Neutrophil (primary cell): ENCODE measurements at regions not wholly inside any gene's neighbourhood (a gene's known extent, or its start where the extent isn't known, plus 50 kb on each side); places are given as distances from the start of the nearest gene placed in this dataset.
"Not testable (repeated sequence)": the region's sequence is repeated elsewhere in the genome, so short reads cannot be mapped to it uniquely, and the experiment has no call there.

ENCODE experiments used
- H3K27ac ChIP-seq: fragments of 200-600 bp; sonication (generic); 2 replicates; pipeline ENCODE4 v1.5.1; 2016; ENCODE audit warnings: mild to moderate bottlenecking, moderate library complexity
- H3K27me3 ChIP-seq: fragments of 200-600 bp; sonication (generic); 2 replicates; pipeline ENCODE4 v1.6.0; 2016; ENCODE audit warnings: mild to moderate bottlenecking
- H3K36me3 ChIP-seq: fragments of 200-600 bp; sonication (generic); 2 replicates; pipeline ENCODE4 v1.5.1; 2017
- H3K4me1 ChIP-seq, 2 experiments: fragments of 200-600 bp in 1 of 2; sonication (generic) in 1 of 2; 1 replicate in 1 of 2; 2 replicates in 1 of 2; pipeline versions ENCODE4 v1.5.1 to v1.6.1; 2013 to 2016; ENCODE audit warnings: low read depth in 1 of 2, low read length in 1 of 2, mild to moderate bottlenecking in 1 of 2, moderate library complexity in 1 of 2; ENCODE audit not compliant: control insufficient read depth in 1 of 2, insufficient read depth in 1 of 2
- H3K4me3 ChIP-seq, 2 experiments: fragments of 200-600 bp in 1 of 2; sonication (generic) in 1 of 2; 1 replicate in 1 of 2; 2 replicates in 1 of 2; pipeline ENCODE4 v1.5.1; 2013 to 2016; ENCODE audit warnings: low read depth in 1 of 2, low read length in 1 of 2, mild to moderate bottlenecking in 1 of 2, moderate library complexity in 1 of 2
- H3K9me3 ChIP-seq: fragments of 200-600 bp; sonication (generic); 2 replicates; pipeline ENCODE4 v1.5.1; 2016
- CTCF ChIP-seq: fragments of 200-600 bp; sonication (generic); IDR thresholded peaks from 2 replicates; pipeline ENCODE4 v1.5.1; 2016; ENCODE audit warnings: antibody characterized with exemption

GRCh38 chr12:131432532-131433260 lies 278.2 kb upstream of the SFSWAP start:
- Histone ChIP-seq H3K27ac (no peak overlapping the region), H3K27me3 (peaks cover 57% of the 10 kb centered on the region), H3K4me3 (no peak overlapping the region), H3K9me3 (no peaks in the 10 kb centered on the region), H3K36me3 (no peaks in the 10 kb centered on the region), H3K4me1 (no peaks in the 10 kb centered on the region)
- TF ChIP-seq CTCF, result no peak

GRCh38 chr12:131434208-131435125 lies 276.4 kb upstream of the SFSWAP start:
- TF ChIP-seq CTCF, result no peak
- H3K36me3 ChIP-seq, result no peaks in the 10 kb centered on the region
- H3K27ac ChIP-seq, result no peak overlapping the region
- no peaks in the 10 kb centered on the region for H3K9me3 ChIP-seq
- peaks cover 58% of the 10 kb centered on the region for H3K27me3 ChIP-seq
- no peaks in the 10 kb centered on the region for H3K4me1 ChIP-seq
- no peak overlapping the region for H3K4me3 ChIP-seq

- peaks cover 47% of the 10 kb centered on the region for H3K27me3 ChIP-seq
- TF ChIP-seq CTCF, result no peak
- H3K27ac ChIP-seq, result no peak overlapping the region
- H3K4me3 ChIP-seq, result no peak overlapping the region
- no peaks in the 10 kb centered on the region for H3K4me1 ChIP-seq
- no peaks in the 10 kb centered on the region for H3K9me3 ChIP-seq
- no peaks in the 10 kb centered on the region for H3K36me3 ChIP-seq
Observed at GRCh38 chr12:131436922-131437705, 273.8 kb upstream of the SFSWAP start.

- H3K36me3 ChIP-seq, result no peaks in the 10 kb centered on the region
- H3K4me1 ChIP-seq, result no peaks in the 10 kb centered on the region
- TF ChIP-seq CTCF, result no peak
- H3K27ac ChIP-seq, result no peak overlapping the region
- no peaks in the 10 kb centered on the region for H3K9me3 ChIP-seq
- peaks cover 39% of the 10 kb centered on the region for H3K27me3 ChIP-seq
- H3K4me3 ChIP-seq, result no peak overlapping the region
Observed at GRCh38 chr12:131437706-131438492, 273.0 kb upstream of the SFSWAP start.

GRCh38 chr12:131438493-131438835 lies 272.4 kb upstream of the SFSWAP start:
- not testable (repeated sequence) for H3K4me3 ChIP-seq, H3K27ac ChIP-seq, H3K36me3 ChIP-seq, H3K9me3 ChIP-seq, H3K4me1 ChIP-seq
- H3K27me3 ChIP-seq, result peaks cover 38% of the 10 kb centered on the region
